ENCODE measurements at regions not wholly inside any gene's neighbourhood (a gene's known extent, or its start where the extent isn't known, plus 50 kb on each side); places are given as distances from the start of the nearest gene placed in this dataset.

DNA sequence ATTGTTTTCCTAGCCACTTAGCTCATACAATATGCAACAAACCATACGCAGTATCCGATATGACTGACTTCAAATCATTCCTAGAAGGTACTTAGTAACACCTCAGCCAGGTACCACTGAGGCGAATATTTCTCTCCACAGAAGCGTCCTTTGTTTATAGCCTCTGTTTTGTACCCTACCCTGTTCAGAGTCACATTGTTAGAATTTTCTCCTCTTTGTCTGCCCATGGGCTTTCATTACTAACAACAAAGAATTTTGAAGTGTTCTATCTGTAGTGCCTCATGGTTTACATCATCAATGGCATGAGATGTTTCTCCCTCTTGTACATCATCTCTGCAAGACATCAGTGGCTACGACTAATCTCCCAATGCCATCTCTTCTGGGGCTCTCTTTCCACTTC lies 212.4 kb upstream of the GLI3 start:
- no peak for DNase-seq (ENCODE audit: low read depth)

DNA sequence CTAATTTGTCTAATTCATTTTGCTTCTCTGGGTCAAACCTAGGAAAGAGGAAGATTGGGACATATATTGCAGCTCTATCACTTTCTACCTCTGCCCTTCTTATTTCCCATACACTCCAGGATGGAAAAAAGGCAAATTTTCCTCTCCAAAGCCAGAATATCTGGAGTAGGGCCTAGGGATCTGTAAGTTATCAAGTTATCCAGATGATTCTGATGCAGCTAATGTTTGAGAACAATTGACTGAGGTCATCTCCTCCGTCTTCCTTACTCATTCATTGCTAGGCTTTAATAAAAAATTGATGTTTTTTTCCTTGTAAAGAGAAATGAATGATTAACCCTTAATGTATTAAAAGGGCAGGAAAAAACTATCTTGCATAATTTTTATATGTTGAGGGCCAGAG lies 211.9 kb upstream of the GLI3 start:
- no peak for DNase-seq (ENCODE audit: low read depth)

DNA sequence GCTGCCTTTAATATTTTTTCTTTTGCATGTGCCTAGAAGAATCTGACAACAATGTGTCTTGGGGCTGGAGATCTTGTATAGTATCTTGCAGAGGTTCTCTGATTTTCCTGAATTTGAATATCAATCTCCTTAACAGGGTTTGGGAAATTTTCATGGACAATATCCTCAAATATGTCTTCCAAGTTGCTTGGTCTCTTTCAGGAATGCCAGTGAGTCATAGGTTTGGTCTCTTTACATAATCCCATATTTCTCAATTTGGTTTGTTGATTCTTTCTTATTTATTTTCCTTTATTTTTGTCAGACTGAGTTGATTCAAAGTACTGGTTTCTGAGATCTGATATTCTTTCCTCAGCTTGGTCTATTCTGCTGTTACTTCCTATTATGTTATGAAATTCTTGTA lies 208.7 kb upstream of the GLI3 start:
- DNase-seq (ENCODE audit: low read depth) = no peak

DNA sequence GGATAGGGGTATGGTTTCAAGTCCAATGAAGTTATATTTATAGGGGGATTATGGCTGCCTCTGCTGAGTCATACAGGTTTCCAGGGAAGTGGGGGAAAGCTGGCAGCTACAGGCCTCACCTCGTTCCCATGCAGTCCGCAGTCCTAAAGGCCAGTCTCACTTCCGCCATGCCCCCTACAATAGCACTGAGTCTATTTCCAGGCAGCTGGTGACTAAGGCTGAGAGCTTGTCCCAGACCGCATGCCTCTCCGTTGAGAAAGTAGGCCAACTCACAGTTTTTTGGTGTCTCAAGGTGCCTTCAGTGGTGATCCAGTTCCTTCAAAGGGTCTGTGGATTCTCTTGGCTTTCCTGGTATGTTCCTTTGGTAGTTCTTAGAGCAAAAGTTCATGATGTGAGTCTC lies 203.9 kb upstream of the GLI3 start:
- DNase-seq (ENCODE audit: low read depth) = no peak

DNA sequence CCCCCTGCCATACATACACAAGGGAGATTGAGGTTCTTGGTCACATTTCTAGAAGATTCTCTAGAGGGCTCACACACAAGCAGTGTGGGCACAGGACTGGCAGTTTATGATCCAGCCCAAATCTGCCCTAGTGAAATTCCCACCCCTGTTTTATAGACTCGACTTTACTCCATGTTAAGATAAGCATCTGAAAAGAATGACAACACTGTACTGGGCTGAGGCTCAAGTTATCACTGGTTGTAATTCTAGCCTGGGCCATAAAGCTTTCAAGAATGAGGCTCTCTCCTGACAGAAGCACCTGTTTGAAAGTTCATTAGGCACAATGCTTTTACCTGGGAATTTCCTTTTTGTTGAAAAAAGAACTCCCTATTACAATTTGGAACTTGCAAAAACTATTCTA lies 195.6 kb upstream of the GLI3 start:
- no peak for DNase-seq (ENCODE audit: low read depth)

DNA sequence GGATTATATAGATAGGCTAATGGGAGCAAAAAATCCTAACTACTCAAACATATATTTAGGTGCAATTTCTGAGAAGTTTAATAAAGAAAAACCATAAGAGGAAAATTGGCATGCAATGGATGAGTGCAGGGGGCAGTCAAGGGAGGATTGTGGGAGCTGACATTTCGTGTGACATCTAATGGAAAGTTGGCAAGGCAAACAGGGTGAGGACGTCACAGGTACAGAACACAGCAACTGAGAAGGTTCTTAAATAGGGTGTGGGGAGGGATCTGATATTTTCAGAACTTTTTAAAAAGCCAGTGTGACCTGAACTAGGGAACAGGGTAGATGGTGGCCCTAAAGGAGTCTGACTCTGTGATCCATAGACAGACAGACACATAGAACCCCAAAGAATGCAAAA lies 194.9 kb upstream of the GLI3 start:
- no peak for DNase-seq (ENCODE audit: low read depth)

DNA sequence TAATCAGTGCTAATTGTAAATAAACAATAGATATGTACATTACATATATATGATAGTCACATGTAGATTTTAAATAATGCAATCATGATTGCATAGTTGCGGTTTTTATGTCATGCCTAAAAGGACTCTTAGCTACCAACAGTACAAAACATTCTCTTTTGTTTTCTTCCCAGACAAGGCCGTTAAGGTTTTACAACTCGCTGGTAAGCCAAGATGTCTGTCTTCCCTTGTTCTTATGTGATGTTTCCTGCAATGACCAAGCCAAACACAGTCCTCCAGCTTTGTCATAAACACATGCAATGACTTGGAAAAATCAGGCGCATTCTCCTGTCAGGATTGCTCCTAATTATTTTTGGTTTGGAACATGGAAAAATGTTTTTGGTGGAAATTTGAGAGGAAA lies 192.3 kb upstream of the GLI3 start:
- DNase-seq (ENCODE audit: low read depth) = no peak

DNA sequence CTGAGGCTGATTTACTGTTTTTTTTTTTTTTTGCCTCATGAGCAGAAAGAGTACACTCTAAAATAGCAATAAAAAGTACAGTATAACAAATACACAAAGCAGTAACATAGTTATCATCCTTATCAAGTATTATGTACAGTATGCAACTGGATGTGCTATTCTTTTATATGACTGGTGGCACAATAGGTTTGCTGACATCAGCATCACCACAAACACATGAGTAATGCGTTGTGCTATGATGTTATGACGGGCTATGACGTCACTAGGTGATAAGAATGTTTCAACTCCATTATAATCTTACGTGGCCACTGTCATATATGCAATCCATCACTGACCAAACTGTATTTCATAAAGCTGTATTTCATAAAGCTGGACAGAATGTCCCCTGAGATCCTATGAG lies 189.2 kb upstream of the GLI3 start:
- DNase-seq (ENCODE audit: low read depth) = no peak

DNA sequence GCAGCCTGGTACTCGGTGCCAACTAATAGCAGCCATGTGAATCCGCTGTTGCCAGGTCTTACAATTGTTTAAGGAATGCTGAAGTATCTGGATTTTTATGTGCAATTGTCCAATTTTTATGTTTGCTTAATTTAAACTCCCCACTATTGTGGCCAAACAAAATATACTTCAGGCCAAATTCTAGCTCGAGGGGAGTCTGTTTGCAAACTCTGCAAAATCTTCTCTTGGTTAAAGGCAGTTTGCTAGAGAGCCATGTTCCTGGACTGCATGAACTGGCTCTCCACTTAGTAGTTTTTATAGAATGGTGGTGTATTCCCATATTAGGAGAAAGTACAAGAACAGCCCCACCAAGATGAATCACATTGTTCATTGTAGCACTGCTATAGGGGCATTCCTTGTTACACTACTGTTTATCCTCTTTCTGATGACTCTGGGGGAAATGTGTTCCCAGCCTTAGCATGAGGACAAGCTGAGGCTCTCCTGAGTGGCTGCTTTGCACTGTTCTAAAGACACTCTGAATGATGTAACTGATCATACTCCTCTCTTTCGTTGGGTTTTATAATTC lies 178.0 kb upstream of the GLI3 start:
- no peak for DNase-seq (ENCODE audit: low read depth)

DNA sequence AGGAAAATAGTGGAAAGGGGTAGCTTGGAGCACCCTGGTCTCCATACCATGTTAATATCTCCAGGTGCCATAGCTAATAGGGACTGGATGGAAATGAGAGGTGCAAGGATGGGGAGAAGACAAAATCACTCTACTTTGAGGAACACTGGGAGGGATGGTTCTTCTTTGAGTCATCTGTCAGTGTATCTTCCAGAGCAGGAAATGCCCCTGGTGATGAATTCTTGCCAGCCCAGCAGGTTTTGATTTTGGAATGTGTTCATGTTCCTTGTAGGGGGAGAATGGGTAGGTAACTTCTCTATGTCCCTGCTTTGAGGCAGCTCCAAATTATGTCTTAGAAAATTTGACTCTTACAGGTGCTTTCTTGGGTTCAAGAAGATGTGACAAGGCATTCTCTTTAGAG lies 177.0 kb upstream of the GLI3 start:
- DNase-seq (ENCODE audit: low read depth) = no peak

DNA sequence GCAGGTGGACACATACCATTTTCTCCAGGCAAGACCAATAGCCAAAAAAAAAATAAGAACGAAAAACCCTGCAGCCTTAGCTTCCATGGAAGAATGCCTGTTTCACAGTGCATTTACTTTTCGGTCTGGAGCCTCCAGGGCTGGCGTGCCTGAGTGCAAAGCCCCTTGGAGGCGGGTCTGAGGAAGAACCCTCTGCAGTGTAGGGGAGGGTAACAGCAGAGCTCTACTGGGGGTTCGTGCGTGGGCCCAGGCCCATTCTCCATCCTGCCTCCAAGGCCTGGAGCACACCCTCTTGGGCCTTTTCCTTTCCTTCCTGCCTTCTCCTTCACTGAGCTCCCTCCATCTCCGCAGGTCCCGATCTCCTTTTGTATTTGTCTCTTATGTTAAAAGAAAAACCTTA lies 172.3 kb upstream of the GLI3 start:
- DNase-seq (ENCODE audit: low read depth) = no peak

DNA sequence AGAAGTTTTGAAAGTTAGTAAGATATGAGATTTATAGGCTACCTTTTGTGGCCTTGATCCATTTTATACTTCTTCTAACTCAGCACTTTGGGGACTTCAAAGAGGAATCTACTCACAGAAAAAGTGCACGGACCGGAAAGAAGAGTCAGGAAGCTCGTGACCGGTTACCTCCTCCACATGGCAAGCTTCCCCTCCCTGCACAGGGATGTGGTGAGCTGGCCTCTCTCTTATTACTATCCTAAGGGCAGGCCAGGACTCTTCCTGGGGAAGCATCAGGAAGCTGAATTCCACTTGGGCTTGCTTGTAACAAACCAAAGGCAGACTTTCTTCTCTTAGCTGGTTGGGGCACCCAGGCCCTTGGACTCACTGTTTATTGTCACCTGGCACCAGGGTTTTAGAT lies 170.8 kb upstream of the GLI3 start:
- no peak for DNase-seq (ENCODE audit: low read depth)

DNA sequence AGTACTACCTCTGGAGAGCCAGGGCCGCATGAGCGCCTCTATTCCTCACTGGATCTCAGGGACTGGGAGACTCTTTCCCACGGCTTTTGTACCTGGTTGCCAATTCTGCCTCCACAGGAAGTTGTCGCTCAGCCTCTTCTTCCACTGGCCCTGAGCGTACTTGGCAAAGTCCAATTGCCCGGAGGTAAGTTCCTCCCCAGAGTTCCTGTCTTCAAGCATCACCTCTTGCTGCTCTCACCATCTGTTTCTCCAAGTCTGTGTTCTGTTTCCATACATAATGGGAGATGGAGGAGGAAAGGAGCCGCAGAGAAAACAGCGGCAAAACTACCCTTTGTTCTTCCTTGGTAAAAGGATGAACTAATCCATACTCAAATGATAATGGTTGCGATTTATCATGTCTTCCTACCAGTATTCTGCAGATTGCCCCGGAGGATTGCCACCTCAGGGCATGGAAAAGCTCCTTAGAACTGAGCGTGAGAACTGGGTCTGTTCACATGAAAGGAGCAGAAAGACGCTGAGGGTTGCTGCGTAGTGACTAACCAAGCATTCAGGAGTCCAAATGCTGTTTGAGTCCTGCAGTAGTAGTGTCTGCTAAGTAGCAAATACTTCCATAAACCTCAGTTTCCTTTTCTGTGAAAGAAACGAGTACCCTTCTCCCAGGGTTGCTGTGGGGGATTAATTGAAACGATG lies 170.2 kb upstream of the GLI3 start:
- no peak for DNase-seq (ENCODE audit: low read depth)

DNA sequence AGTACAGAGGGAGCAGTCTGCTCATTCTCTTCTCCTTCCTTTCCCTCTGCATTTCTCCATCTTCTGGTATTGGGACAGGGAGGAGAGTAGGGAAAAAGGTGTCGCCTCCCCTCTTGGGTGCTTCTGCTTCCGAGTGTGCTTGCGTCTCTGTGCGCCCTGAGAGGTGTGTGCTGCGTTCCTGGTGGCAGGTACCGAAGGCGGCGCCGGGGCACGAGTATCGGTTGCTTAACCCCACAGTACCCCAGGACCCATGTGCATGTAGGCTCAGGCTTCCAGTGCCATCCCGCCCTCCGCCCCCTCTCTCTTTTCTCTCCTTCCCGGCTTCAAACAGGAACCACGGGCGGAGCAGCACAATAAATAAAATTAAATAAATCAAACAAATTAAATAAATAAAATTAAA lies 169.3 kb upstream of the GLI3 start:
- no peak for DNase-seq (ENCODE audit: low read depth)

DNA sequence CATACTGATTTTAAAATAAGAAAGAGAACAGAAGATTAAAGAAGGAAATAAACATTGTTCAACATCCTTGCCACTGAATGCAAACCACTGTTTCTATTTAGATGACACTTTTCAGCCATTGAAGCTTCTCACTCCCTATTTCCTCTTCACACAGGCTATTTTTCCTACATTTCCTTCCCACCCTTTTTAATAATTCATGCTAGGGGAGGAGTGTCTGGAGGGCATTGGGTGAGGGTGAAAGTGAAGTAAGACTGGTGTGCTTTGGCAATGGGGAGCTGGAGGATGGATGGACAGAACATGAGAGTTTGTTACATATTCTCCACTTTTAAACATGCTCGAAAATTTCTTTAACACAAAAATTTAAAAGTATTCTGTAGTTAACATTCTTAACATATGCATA lies 168.8 kb upstream of the GLI3 start:
- DNase-seq (ENCODE audit: low read depth) = no peak

DNA sequence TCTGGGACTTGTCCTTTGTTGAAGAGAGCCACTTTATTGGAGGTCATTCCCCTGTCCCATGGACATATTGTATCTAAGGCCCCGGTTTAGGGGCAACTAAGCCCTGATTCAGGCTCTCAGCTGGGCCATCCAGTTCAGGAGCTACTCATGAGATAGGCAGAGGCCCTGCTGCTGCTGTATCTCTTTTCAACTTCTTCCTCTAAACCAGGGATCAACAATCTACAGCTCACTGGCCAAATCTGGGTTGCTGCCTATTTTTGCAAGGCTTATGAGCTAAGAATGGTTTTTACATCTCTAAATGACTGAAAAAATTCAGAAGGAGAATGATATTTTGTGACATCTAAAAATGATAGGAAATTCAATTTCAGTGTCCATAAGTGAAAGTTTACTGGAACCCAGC lies 166.8 kb upstream of the GLI3 start:
- DNase-seq (ENCODE audit: low read depth) = no peak

DNA sequence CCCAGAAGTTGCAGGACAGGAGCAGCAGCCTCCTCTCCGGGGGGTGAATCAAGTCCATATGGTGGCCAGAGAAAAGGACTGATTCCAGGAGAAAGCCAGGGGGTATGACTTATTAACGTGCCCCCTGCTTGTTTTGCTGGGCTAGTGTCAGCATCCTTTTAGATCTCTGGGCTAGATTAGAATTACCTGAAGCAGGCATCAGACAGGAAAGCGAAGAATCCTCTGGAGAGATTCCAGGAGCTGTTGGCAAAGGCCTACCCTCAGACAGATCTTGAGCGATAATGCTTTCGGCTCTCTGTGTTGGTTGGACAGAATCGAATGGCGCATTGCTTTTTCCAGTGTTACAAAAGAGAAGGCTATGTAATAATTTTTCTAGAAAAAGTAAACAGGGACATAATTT lies 164.0 kb upstream of the GLI3 start:
- no peak for DNase-seq (ENCODE audit: low read depth)

DNA sequence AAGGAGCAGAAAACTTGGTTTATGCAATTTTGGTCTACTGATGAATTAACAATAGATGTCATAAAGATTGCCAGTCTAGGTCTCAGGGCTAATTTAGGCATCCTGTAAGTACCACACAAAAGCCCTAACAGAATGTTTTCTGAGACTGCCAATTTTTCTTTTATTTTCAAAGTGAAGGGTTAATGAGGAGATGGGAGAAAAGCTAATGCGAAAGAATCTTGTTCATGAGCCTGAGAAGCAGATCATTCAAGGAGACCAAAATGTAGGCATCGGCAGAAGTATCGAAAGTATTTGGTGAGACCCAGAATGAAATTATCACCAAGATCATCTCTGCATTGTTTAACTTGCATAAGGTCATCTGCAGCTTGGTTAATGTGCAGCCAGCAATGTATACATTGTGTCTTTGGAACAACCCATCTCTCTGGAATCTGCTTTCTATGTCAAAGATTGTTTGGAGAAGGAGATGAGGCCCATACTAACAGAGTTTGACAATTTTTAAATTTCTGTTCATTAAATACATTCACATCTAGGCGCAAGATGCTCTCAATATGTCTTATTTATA lies 163.3 kb upstream of the GLI3 start:
- no peak for DNase-seq (ENCODE audit: low read depth)

DNA sequence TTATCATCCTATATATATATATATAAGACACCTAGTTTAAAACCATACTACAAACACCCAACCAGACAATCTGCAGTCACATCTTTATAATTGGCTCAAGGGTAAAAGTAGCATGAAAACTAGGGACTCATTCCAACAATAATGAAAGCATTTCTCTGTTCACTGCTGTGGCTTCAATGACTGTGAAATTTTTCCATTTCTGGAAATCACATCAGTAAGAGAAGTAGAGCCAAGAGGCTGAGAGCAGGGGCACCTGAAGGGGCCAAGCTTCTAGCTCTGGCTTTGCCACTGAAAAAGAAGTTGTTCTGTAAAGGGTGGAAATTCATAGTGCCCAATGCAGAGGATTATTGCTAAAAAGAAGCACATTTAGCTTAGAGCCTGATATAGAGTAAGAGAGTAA lies 158.6 kb upstream of the GLI3 start:
- DNase-seq (ENCODE audit: low read depth) = no peak

DNA sequence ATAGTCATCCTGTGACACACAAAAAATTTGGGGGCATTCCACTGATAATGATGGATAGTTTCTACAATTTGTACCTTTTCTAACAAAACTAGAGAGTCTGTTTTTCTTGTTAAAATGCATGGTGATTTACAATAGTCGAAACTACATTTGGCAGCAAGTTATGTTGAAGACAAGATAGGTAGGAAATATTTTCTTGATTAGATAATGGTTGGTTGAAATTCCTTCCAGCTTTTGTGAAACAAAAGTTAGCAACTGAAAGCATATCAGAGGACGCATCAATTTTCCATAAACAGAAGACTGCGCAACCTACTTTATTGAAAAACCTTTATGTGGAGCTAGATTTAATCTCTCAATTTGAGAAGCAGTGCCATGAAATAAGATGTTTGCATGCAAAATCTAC lies 155.8 kb upstream of the GLI3 start:
- no peak for DNase-seq (ENCODE audit: low read depth)

DNA sequence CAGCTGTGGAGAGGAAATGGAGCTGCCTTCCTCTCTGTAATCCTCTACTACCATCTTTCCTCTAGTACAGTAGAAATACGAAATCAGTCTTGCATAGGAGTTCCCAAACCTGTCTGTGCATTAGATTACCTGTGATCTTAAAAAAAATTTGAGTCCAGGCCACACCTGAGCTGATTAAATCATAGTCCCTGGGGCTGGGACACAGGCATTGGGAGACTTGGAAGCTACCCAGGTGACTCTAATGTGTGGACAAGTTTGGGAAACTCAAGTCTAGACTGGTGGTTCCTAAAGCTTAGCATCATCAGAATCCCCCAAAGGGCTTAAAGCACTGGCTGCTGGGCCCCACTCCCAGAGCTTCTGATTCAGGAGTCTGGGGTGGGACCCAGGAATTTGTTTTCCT lies 152.7 kb upstream of the GLI3 start:
- no peak for DNase-seq (ENCODE audit: low read depth)

DNA sequence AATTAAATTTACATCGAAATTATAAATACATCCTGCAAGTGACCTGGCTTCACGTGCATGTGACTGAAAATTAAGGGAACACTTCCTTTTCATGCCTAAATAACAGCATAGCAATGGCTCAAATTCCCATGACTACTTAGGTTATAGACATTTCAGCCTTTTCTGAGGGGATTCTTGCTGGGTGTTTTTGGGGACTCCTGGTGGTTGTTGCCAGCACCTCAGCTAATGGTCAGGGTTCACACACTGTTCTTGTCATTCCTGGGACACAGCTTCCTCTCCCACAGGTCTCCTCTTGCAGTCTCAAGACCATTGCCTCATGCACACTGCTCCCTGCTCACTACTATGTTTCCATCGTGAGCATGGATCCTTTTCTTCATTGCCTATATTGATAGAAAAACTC lies 148.9 kb upstream of the GLI3 start:
- no peak for DNase-seq (ENCODE audit: low read depth)

DNA sequence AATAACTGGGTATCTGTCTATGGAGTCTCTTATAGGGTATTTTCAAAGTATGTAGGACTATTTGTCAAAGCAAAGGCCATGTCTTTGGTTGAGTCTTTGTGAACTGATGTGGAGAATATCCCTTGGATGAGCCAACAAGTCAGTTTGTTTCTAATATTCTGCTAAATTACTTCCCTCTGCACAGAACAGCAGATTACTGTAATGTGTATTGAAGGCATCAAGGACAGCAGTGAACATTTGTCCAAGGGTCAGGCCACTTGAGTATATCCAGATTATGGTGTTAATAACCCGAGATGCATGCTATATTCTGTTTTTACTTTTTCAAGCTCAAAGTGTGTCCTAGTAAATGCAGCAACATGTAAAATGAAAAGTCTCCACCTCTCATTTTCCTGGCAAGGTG lies 144.2 kb upstream of the GLI3 start:
- DNase-seq (ENCODE audit: low read depth) = no peak

DNA sequence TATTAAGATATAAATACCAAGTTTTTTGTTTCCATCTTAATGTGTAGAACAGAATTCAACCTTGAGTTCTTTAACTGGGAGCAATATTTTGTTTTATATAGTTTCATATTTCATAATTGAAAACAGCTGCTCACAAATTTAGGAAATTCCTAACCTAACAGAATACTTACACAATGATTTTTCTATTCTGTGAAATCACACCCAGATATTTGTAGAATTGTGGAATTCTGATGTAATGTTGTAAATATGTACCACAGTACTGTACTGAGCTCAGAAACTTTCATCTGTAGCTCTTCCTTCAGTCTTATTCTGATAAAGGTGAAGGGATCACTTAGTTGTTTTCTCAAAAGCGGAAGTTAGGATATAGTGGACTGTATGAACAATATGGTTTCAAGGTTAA lies 143.4 kb upstream of the GLI3 start:
- no peak for DNase-seq (ENCODE audit: low read depth)
